GM23248 (cell line): ENCODE measurements at regions not wholly inside any gene's neighbourhood (a gene's known extent, or its start where the extent isn't known, plus 50 kb on each side); places are given as distances from the start of the nearest gene placed in this dataset.

ENCODE experiments used
- EZH2 ChIP-seq: fragments of 200-600 bp; sonication (generic); IDR thresholded peaks from 2 replicates; pipeline ENCODE4 v1.6.1; 2018; ENCODE audit warnings: antibody characterized with exemption, mild to moderate bottlenecking; ENCODE audit not compliant: insufficient read depth, poor library complexity, severe bottlenecking
- EZH2phosphoT487 ChIP-seq: fragments of 200-600 bp; sonication (generic); IDR thresholded peaks from 2 replicates; pipeline ENCODE4 v1.6.1; 2018; ENCODE audit warnings: antibody characterized with exemption, moderate library complexity, mild to moderate bottlenecking, low read depth; ENCODE audit not compliant: insufficient read depth

DNA sequence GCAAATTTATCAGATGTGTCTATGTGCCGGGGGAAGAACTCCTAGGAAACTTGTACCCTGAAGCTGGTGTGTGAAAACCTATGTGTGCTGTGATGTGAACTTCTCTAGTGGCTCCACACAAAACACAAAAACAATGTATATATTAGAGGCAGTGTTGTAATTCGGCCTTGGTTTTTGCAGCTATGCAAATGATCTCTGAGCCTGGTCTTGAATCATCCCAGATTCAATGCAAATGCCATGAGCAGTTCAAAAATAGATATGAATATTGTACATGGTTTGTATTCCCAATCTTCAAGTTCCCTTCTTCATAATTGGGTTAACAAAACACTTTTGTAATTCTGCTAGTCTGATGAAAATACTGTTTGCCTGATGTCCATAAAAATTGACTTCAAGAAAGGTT lies 152.6 kb downstream of the MFSD1 start:
- no peak for TF ChIP-seq EZH2
- no peak for TF ChIP-seq EZH2phosphoT487
